SJCRH30 (cell line): ENCODE measurements at regions not wholly inside any gene's neighbourhood (a gene's known extent, or its start where the extent isn't known, plus 50 kb on each side); places are given as distances from the start of the nearest gene placed in this dataset.
A peak's percentile ranks its signal among the peaks of the same experiment; 100 is the strongest.

Source experiments
- DNase-seq, 2 experiments: peaks; one replicate each; pipeline ENCODE4 v3.0.0-alpha.2; 2015 to 2020
- H3K27ac ChIP-seq: fragments of 250-450 bp; sonication (Bioruptor Pico); 2 replicates; pipeline ENCODE4 v1.5.1; 2020; ENCODE audit warnings: mild to moderate bottlenecking, moderate library complexity
- H3K27me3 ChIP-seq: fragments of 250-450 bp; sonication (Bioruptor Pico); 2 replicates; pipeline ENCODE4 v1.5.1; 2020; ENCODE audit warnings: mild to moderate bottlenecking, moderate library complexity
- H3K36me3 ChIP-seq: fragments of 250-450 bp; sonication (Bioruptor Pico); 2 replicates; pipeline ENCODE4 v1.5.1; 2020; ENCODE audit warnings: mild to moderate bottlenecking, moderate library complexity
- H3K4me1 ChIP-seq: fragments of 250-450 bp; sonication (Bioruptor Pico); 2 replicates; pipeline ENCODE4 v1.5.1; 2020; ENCODE audit warnings: mild to moderate bottlenecking, moderate library complexity
- H3K4me3 ChIP-seq: fragments of 250-450 bp; sonication (Bioruptor Pico); 2 replicates; pipeline ENCODE4 v1.5.1; 2020; ENCODE audit warnings: mild to moderate bottlenecking, moderate library complexity
- H3K9me3 ChIP-seq: fragments of 250-450 bp; sonication (Bioruptor Pico); replicated peaks from 2 replicates; pipeline ENCODE4 v1.5.1; 2020; ENCODE audit warnings: mild to moderate bottlenecking, moderate library complexity

GRCh38 chr15:93244696-93245660, 156.0 kb upstream of the RGMA start:
- no peak for DNase-seq
- Histone ChIP-seq H3K9me3 (no peaks in the 10 kb centered on the region), H3K36me3 (no peaks in the 10 kb centered on the region), H3K4me1 (peaks cover 30% of the 10 kb centered on the region), H3K27me3 (no peaks in the 10 kb centered on the region), H3K4me3 (no peak overlapping the region), H3K27ac (peak overlapping the region; percentile 10; the same call in 1 of the 2 replicates)

DNA sequence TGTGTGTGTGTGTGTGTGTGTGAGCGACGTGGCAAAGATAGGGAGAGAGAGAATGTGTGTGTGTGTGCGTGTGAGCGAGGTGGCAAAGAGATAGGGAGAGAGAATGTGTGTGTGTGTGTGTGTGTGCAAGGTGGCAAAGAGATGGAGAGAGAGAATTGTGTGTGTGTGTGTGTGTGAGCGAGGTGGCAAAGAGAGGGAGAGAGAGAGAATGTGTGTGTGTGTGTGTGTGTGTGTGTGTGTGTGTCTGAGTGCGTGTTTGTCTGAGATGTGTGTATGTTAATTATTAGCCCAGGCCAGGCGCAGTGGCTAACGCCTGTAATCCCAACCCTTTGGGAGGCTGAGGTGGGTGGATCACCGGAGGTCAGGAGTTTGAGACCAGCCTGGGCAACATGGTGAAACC, 154.6 kb upstream of the RGMA start:
- Histone ChIP-seq H3K36me3 (no peaks in the 10 kb centered on the region), H3K4me1 (peaks cover 23% of the 10 kb centered on the region), H3K9me3 (no peaks in the 10 kb centered on the region), H3K27ac (no peak overlapping the region), H3K27me3 (no peaks in the 10 kb centered on the region), H3K4me3 (no peak overlapping the region)
- no peak for DNase-seq

DNA sequence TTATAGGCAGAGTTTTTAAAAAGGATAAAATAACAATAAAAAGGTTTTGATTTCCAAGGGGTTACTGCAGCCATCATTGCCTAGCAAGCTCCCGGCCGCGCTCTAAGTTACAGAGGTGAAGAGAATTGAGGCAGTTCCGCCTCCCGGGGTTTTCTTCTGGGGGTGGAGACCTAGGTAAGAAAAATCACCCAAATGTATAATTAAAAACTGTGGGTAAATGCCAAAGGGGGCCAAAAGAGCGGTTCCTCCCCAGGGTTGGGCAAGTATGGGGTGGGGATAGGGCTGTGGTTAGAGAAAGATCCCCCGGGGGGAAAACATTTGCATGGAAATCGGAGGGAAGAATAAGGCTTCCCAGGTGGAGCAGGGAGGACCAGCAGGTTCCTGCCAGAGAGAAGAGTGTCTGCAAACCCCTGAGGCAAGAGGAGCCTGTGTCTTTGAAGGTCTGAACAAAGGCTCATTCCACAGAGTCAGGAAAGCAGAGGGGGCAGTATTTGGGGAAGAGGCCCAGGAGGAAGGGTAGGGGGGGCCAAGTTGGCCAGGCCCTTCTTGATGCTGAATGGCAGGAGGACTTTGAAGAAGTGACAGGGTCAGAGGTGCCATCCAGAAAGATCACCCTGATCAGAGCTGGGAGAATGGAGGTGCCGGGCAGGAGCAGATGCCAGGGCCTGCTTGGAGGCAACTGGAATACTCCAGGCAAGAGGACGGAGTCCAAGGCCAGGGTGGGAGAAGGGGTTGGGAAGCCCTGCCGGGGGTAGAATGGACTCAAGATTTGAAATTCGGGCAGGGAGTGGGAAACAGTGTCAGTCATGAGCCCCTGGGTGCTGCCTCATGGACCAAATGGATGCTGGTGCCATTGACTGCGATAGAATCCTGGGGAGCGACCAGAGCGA, 152.9 kb upstream of the RGMA start:
- Histone ChIP-seq H3K27ac (no peak overlapping the region), H3K4me3 (no peak overlapping the region), H3K9me3 (no peaks in the 10 kb centered on the region), H3K4me1 (peaks cover 16% of the 10 kb centered on the region), H3K27me3 (no peaks in the 10 kb centered on the region), H3K36me3 (no peaks in the 10 kb centered on the region)
- no peak for DNase-seq

DNA sequence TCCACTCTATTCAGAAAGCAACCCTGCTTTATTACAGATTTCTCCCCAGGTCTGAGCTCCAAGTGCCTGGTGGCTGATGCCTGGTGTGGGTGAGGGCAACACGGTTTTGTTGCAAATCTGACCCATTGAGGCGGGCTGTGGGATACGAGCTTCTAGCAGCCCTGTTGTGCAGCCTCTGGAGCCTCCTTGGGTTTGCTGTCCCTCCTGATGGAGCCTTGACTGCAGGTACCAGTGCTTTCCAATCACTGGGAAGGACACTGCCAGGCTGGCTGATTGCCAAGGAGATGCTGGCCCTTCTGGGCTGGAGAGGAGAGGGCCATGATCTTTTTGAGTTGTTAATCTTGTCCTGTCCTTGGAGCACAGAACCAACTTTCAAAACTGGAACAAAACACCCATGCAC, 151.0 kb upstream of the RGMA start:
- Histone ChIP-seq H3K4me3 (no peak overlapping the region), H3K36me3 (no peaks in the 10 kb centered on the region), H3K27me3 (no peaks in the 10 kb centered on the region), H3K27ac (no peak overlapping the region), H3K4me1 (no peaks in the 10 kb centered on the region; the same call in 1 of the 2 replicates), H3K9me3 (no peaks in the 10 kb centered on the region)
- no peak for DNase-seq

DNA sequence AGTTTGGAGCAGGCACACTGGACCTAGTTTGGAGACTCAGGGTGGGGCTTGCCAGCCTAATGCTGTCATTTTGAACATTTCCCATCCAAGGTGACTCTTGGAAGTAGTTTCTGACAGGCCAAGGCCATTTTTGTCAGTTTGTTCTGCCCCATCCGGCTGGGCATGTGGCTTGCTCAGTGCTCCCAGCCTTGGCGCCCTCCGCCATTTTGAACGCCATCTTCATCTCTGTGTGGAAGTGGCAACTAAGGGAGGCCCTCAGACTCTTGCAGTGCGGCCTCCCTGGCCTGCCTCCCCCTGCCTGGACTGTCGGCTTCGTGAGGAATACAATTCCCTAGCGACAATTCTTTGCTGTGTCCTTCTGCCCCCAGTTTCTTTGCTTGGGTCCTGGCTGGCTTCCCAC, 150.6 kb upstream of the RGMA start:
- no peak for DNase-seq
- H3K27ac ChIP-seq: no peak overlapping the region
- no peaks in the 10 kb centered on the region for H3K4me1 ChIP-seq
- H3K27me3 ChIP-seq: no peaks in the 10 kb centered on the region
- no peaks in the 10 kb centered on the region for H3K9me3 ChIP-seq
- no peak overlapping the region for H3K4me3 ChIP-seq
- no peaks in the 10 kb centered on the region for H3K36me3 ChIP-seq

GRCh38 chr15:93238641-93239040, 149.6 kb upstream of the RGMA start:
- H3K27ac ChIP-seq: no peak overlapping the region
- no peak for DNase-seq

GRCh38 chr15:93235926-93236780, 147.1 kb upstream of the RGMA start:
- H3K4me3 ChIP-seq: no peak overlapping the region
- H3K36me3 ChIP-seq: no peaks in the 10 kb centered on the region
- no peaks in the 10 kb centered on the region for H3K27me3 ChIP-seq
- no peak for DNase-seq
- H3K27ac ChIP-seq: no peak overlapping the region
- H3K4me1 ChIP-seq: peaks cover 8% of the 10 kb centered on the region
- H3K9me3 ChIP-seq: no peaks in the 10 kb centered on the region

More at GRCh38 chr15:93238641-93239040, 149.6 kb upstream of the RGMA start:
- Histone ChIP-seq H3K4me1 (no peaks in the 10 kb centered on the region), H3K4me3 (no peak overlapping the region), H3K27me3 (no peaks in the 10 kb centered on the region), H3K36me3 (no peaks in the 10 kb centered on the region), H3K9me3 (no peaks in the 10 kb centered on the region)

DNA sequence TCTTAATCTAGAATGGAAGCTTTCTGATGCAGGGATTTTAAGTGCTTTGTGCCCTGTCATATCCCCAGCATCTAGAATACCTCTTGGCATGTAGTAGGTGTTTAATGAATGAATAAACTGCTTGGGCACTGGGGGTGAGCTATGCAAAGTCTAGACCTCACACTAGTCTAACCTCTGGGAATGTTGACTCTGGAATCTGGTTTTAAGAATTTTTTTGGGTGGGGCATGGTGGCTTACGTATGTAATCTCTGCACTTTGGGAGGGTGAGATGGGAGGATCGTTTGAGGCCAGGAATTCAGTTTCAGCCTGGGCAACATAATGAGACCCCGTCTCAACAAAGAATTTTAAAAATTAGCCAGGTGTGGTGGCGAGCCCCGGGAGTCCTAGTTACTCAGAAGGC, 146.3 kb upstream of the RGMA start:
- H3K27ac ChIP-seq: no peak overlapping the region
- no peaks in the 10 kb centered on the region for H3K36me3 ChIP-seq
- H3K4me3 ChIP-seq: no peak overlapping the region
- no peaks in the 10 kb centered on the region for H3K27me3 ChIP-seq
- peaks cover 9% of the 10 kb centered on the region for H3K4me1 ChIP-seq
- no peaks in the 10 kb centered on the region for H3K9me3 ChIP-seq
- DNase-seq: no peak

- DNase-seq: no peak
- H3K27ac ChIP-seq: no peak overlapping the region
- H3K27me3 ChIP-seq: no peaks in the 10 kb centered on the region
- H3K9me3 ChIP-seq: peaks cover 4% of the 10 kb centered on the region; the same call in 1 of the 2 replicates
- peaks cover 9% of the 10 kb centered on the region for H3K4me1 ChIP-seq
- H3K36me3 ChIP-seq: no peaks in the 10 kb centered on the region
- no peak overlapping the region for H3K4me3 ChIP-seq
Measured at GRCh38 chr15:93233710-93234109, 144.7 kb upstream of the RGMA start.

DNA sequence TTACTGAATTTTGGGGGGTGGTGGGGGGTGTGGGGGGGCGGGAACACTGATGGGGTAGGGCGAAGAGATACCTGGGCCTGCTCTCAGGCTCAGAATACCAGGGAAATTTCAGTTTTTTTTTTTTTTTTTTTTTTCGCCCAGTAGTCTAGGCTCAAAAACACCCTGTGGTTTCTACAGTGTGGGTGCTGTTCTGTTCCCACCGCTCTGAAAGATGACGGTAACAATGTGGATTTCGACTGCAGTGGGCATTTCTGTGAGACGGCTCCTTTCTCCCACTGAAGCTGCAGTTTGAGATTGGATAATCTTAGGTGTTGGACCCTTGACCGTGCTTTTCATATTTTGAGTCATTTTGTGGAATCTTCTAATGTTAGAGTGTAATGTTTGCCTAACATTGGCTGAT, 143.8 kb upstream of the RGMA start:
- no peak for DNase-seq
- no peak overlapping the region for H3K4me3 ChIP-seq
- peaks cover 4% of the 10 kb centered on the region; the same call in 1 of the 2 replicates for H3K9me3 ChIP-seq
- peaks cover 9% of the 10 kb centered on the region for H3K4me1 ChIP-seq
- no peaks in the 10 kb centered on the region for H3K36me3 ChIP-seq
- no peaks in the 10 kb centered on the region for H3K27me3 ChIP-seq
- no peak overlapping the region for H3K27ac ChIP-seq

DNA sequence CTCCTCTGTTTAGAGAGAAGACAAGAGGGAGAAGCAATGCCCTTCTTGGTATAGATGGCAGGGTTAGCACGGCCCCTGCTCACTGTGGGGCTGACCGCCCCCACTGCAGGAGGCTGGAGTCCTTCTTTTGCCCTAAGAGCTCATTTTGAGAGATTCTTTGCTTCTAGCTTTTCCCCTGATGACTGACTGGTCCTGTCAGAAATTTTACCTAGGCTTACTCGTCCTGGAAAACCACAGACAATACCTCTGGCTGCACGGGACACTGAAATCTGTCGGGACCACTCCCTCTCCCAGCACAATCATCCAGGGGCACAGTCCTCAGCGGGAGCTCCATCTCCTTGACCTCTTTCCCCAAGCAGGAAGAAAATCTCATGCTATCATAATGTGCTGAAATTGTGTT, 143.0 kb upstream of the RGMA start:
- Histone ChIP-seq H3K27ac (no peak overlapping the region), H3K4me3 (no peak overlapping the region), H3K9me3 (peaks cover 4% of the 10 kb centered on the region; the same call in 1 of the 2 replicates), H3K4me1 (peaks cover 9% of the 10 kb centered on the region), H3K36me3 (no peaks in the 10 kb centered on the region), H3K27me3 (no peaks in the 10 kb centered on the region)
- DNase-seq: no peak

- Histone ChIP-seq H3K9me3 (peaks cover 4% of the 10 kb centered on the region; the same call in 1 of the 2 replicates), H3K27me3 (no peaks in the 10 kb centered on the region), H3K4me1 (peaks cover 9% of the 10 kb centered on the region), H3K4me3 (no peak overlapping the region), H3K27ac (no peak overlapping the region), H3K36me3 (no peaks in the 10 kb centered on the region)
- peak in 1 of 2 experiments; percentile 44 for DNase-seq
Measured at GRCh38 chr15:93231261-93231925, 142.4 kb upstream of the RGMA start.

GRCh38 chr15:93228546-93228945, 139.5 kb upstream of the RGMA start:
- H3K9me3 ChIP-seq: peaks cover 4% of the 10 kb centered on the region; the same call in 1 of the 2 replicates
- H3K27me3 ChIP-seq: no peaks in the 10 kb centered on the region
- peaks cover 12% of the 10 kb centered on the region for H3K4me1 ChIP-seq
- H3K36me3 ChIP-seq: no peaks in the 10 kb centered on the region
- no peak overlapping the region for H3K27ac ChIP-seq
- no peak for DNase-seq
- no peak overlapping the region for H3K4me3 ChIP-seq

- H3K9me3 ChIP-seq: 0 out of 2 replicates have a peak, but pooled peaks cover 2% of the 10 kb centered on the region
- no peak overlapping the region for H3K4me3 ChIP-seq
- DNase-seq: peak in 1 of 2 experiments; percentile 40
- H3K27ac ChIP-seq: no peak overlapping the region
- H3K36me3 ChIP-seq: no peaks in the 10 kb centered on the region
- H3K27me3 ChIP-seq: no peaks in the 10 kb centered on the region
- H3K4me1 ChIP-seq: 0 out of 2 replicates have a peak, but pooled peaks cover 3% of the 10 kb centered on the region
Measured at GRCh38 chr15:93223803-93224202, 134.8 kb upstream of the RGMA start.
